ENCODE measurements at regions not wholly inside any gene's neighbourhood (a gene's known extent, or its start where the extent isn't known, plus 50 kb on each side); places are given as distances from the start of the nearest gene placed in this dataset.
"Not testable (repeated sequence)": the region's sequence is repeated elsewhere in the genome, so short reads cannot be mapped to it uniquely, and the experiment has no call there.

- no peaks in the 10 kb centered on the region for H3K27me3 ChIP-seq (ENCODE audit: insufficient read depth, insufficient read length)
- TF ChIP-seq SUZ12 (IDR thresholded peaks at IDR 0.05; ENCODE audit: extremely low read depth, insufficient read depth, insufficient read length) (no peak), YY1 (IDR thresholded peaks at IDR 0.05; ENCODE audit: insufficient read depth, insufficient read length) (no peak), ZNF274 (IDR thresholded peaks at IDR 0.05; ENCODE audit: low read depth, low read length) (no peak)
- H3K4me3 ChIP-seq (ENCODE audit: insufficient read length, low read depth): no peak overlapping the region
- no peaks in the 10 kb centered on the region for H3K9me3 ChIP-seq (ENCODE audit: insufficient read depth, low read length)
- H3K4me1 ChIP-seq (ENCODE audit: insufficient read depth, insufficient read length): no peaks in the 10 kb centered on the region
- no peak overlapping the region for H3K9ac ChIP-seq (ENCODE audit: insufficient read length, low read depth)
- no peak for DNase-seq (ENCODE audit: low read depth, low spot score)
- no peaks in the 10 kb centered on the region for H3K36me3 ChIP-seq (ENCODE audit: insufficient read depth, insufficient read length, low read length)
Observed at GRCh38 chr10:37010741-37011140, 114.7 kb upstream of the ANKRD30A start.

DNA sequence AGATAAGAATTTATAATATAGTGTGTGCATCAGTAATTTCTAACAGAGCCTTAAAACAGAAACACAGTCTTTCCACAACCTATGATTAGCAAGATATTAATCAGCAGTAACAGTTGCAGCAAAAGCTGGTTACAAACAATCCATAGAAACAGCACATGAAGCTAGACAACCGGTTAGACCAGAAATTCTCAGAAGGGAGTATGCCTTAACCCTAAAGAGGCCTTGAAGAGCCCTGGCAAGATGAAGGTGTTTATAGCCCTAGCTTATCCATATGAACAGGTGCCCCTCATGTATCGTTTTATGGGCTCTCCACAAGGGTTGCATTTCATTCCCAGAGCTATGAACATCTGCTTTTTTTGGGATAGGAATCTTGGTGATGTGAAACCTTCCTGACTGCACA is 117.1 kb upstream of the ANKRD30A start:
- H3K4me3 ChIP-seq (ENCODE audit: insufficient read length, low read depth); DNase-seq (ENCODE audit: low read depth, low spot score); H3K27me3 ChIP-seq (ENCODE audit: insufficient read depth, insufficient read length); H3K36me3 ChIP-seq (ENCODE audit: insufficient read depth, insufficient read length, low read length); H3K9ac ChIP-seq (ENCODE audit: insufficient read length, low read depth); H3K9me3 ChIP-seq (ENCODE audit: insufficient read depth, low read length); H3K4me1 ChIP-seq (ENCODE audit: insufficient read depth, insufficient read length): not testable (repeated sequence)

DNA sequence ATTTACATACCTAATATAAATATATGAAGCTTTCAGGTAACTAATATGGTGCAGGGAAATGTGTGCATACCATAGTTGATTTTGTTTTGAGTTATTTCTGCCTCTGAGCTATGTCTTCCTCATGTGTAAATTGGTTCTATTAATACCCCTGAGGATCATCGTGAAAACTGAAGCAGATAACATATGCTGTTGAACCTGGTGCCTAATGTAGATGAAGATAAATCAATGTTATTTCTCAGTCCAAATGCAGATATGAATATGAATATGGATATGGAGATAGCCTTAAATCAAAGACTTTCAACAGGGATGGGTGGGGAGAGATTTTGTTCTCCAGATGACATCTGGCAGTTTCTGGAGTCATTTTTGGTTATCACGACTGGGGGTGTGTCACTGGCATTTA is 122.3 kb upstream of the ANKRD30A start:
- Histone ChIP-seq H3K36me3 (ENCODE audit: insufficient read depth, insufficient read length, low read length) (no peaks in the 10 kb centered on the region), H3K9me3 (ENCODE audit: insufficient read depth, low read length) (no peaks in the 10 kb centered on the region), H3K27me3 (ENCODE audit: insufficient read depth, insufficient read length) (no peaks in the 10 kb centered on the region), H3K9ac (ENCODE audit: insufficient read length, low read depth) (no peak overlapping the region), H3K4me1 (ENCODE audit: insufficient read depth, insufficient read length) (no peaks in the 10 kb centered on the region), H3K4me3 (ENCODE audit: insufficient read length, low read depth) (no peak overlapping the region)
- no peak for DNase-seq (ENCODE audit: low read depth, low spot score)
- no peak for TF ChIP-seq SUZ12 (IDR thresholded peaks at IDR 0.05; ENCODE audit: extremely low read depth, insufficient read depth, insufficient read length)
- TF ChIP-seq ZNF274 (IDR thresholded peaks at IDR 0.05; ENCODE audit: low read depth, low read length): no peak
- TF ChIP-seq YY1 (IDR thresholded peaks at IDR 0.05; ENCODE audit: insufficient read depth, insufficient read length): no peak

GRCh38 chr10:36995806-36996205 is 129.6 kb upstream of the ANKRD30A start:
- not testable (repeated sequence) for H3K4me1 ChIP-seq (ENCODE audit: insufficient read depth, insufficient read length); DNase-seq (ENCODE audit: low read depth, low spot score); H3K27me3 ChIP-seq (ENCODE audit: insufficient read depth, insufficient read length); H3K9ac ChIP-seq (ENCODE audit: insufficient read length, low read depth); H3K36me3 ChIP-seq (ENCODE audit: insufficient read depth, insufficient read length, low read length); H3K4me3 ChIP-seq (ENCODE audit: insufficient read length, low read depth); H3K9me3 ChIP-seq (ENCODE audit: insufficient read depth, low read length)

- Histone ChIP-seq H3K9me3 (ENCODE audit: insufficient read depth, low read length) (0 out of 2 replicates have a peak, but pooled peaks cover 4% of the 10 kb centered on the region), H3K36me3 (ENCODE audit: insufficient read depth, insufficient read length, low read length) (no peaks in the 10 kb centered on the region), H3K4me3 (ENCODE audit: insufficient read length, low read depth) (no peak overlapping the region), H3K27me3 (ENCODE audit: insufficient read depth, insufficient read length) (no peaks in the 10 kb centered on the region), H3K4me1 (ENCODE audit: insufficient read depth, insufficient read length) (no peaks in the 10 kb centered on the region), H3K9ac (ENCODE audit: insufficient read length, low read depth) (no peak overlapping the region)
- TF ChIP-seq YY1 (IDR thresholded peaks at IDR 0.05; ENCODE audit: insufficient read depth, insufficient read length): no peak
- TF ChIP-seq SUZ12 (IDR thresholded peaks at IDR 0.05; ENCODE audit: extremely low read depth, insufficient read depth, insufficient read length): no peak
- TF ChIP-seq ZNF274 (IDR thresholded peaks at IDR 0.05; ENCODE audit: low read depth, low read length): no peak
- no peak for DNase-seq (ENCODE audit: low read depth, low spot score)
Observed at GRCh38 chr10:36994886-36995285, 130.5 kb upstream of the ANKRD30A start.

- no peaks in the 10 kb centered on the region for H3K36me3 ChIP-seq (ENCODE audit: insufficient read depth, insufficient read length, low read length)
- no peak for DNase-seq (ENCODE audit: low read depth, low spot score)
- H3K27me3 ChIP-seq (ENCODE audit: insufficient read depth, insufficient read length): no peaks in the 10 kb centered on the region
- H3K4me1 ChIP-seq (ENCODE audit: insufficient read depth, insufficient read length): no peaks in the 10 kb centered on the region
- no peak overlapping the region for H3K4me3 ChIP-seq (ENCODE audit: insufficient read length, low read depth)
- TF ChIP-seq ZNF274 (IDR thresholded peaks at IDR 0.05; ENCODE audit: low read depth, low read length): no peak
- H3K9ac ChIP-seq (ENCODE audit: insufficient read length, low read depth): no peak overlapping the region
- H3K9me3 ChIP-seq (ENCODE audit: insufficient read depth, low read length): peaks cover 19% of the 10 kb centered on the region; the same call in 1 of the 2 replicates
Observed at GRCh38 chr10:36989233-36989632, 136.2 kb upstream of the ANKRD30A start.

- Histone ChIP-seq H3K36me3 (ENCODE audit: insufficient read depth, insufficient read length, low read length) (no peaks in the 10 kb centered on the region), H3K9ac (ENCODE audit: insufficient read length, low read depth) (no peak overlapping the region), H3K4me1 (ENCODE audit: insufficient read depth, insufficient read length) (peaks cover 2% of the 10 kb centered on the region), H3K4me3 (ENCODE audit: insufficient read length, low read depth) (no peak overlapping the region), H3K27me3 (ENCODE audit: insufficient read depth, insufficient read length) (no peaks in the 10 kb centered on the region), H3K9me3 (ENCODE audit: insufficient read depth, low read length) (no peaks in the 10 kb centered on the region)
- TF ChIP-seq YY1 (IDR thresholded peaks at IDR 0.05; ENCODE audit: insufficient read depth, insufficient read length) (no peak), SUZ12 (IDR thresholded peaks at IDR 0.05; ENCODE audit: extremely low read depth, insufficient read depth, insufficient read length) (no peak), ZNF274 (IDR thresholded peaks at IDR 0.05; ENCODE audit: low read depth, low read length) (no peak)
- no peak for DNase-seq (ENCODE audit: low read depth, low spot score)
Observed at GRCh38 chr10:36946598-36946997, 178.8 kb upstream of the ANKRD30A start.

DNA sequence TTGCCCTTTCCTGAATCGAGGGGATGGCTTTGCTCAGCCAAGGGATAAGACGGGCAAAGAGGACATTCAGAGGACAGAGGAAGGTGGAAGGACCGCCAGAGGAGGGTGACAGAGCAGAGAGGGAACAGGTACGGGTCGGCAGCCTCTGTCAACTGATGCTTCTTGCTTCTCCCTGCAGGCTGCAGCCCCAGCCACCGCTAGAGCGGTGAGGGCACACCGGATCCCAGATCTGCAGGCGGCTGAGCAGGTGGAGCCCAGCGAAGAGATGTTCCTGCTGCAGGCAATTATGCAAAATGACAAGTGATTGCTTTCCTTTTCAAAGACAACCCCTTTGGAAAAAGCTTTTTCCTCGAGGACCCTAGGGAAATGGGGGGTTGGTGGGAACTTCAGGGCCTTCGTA is 181.9 kb upstream of the ANKRD30A start:
- H3K4me1 ChIP-seq (ENCODE audit: insufficient read depth, insufficient read length): peaks cover 2% of the 10 kb centered on the region
- no peak overlapping the region for H3K4me3 ChIP-seq (ENCODE audit: insufficient read length, low read depth)
- no peak overlapping the region for H3K9ac ChIP-seq (ENCODE audit: insufficient read length, low read depth)
- no peaks in the 10 kb centered on the region for H3K9me3 ChIP-seq (ENCODE audit: insufficient read depth, low read length)
- no peaks in the 10 kb centered on the region for H3K36me3 ChIP-seq (ENCODE audit: insufficient read depth, insufficient read length, low read length)
- TF ChIP-seq ZNF274 (IDR thresholded peaks at IDR 0.05; ENCODE audit: low read depth, low read length): no peak
- no peak for TF ChIP-seq SUZ12 (IDR thresholded peaks at IDR 0.05; ENCODE audit: extremely low read depth, insufficient read depth, insufficient read length)
- no peak for TF ChIP-seq YY1 (IDR thresholded peaks at IDR 0.05; ENCODE audit: insufficient read depth, insufficient read length)
- no peaks in the 10 kb centered on the region for H3K27me3 ChIP-seq (ENCODE audit: insufficient read depth, insufficient read length)
- peak; percentile 2 for DNase-seq (ENCODE audit: low read depth, low spot score)

Measured in NT2/D1 (cell line).